ENCODE measurements at regions not wholly inside any gene's neighbourhood (a gene's known extent, or its start where the extent isn't known, plus 50 kb on each side); places are given as distances from the start of the nearest gene placed in this dataset.

DNA sequence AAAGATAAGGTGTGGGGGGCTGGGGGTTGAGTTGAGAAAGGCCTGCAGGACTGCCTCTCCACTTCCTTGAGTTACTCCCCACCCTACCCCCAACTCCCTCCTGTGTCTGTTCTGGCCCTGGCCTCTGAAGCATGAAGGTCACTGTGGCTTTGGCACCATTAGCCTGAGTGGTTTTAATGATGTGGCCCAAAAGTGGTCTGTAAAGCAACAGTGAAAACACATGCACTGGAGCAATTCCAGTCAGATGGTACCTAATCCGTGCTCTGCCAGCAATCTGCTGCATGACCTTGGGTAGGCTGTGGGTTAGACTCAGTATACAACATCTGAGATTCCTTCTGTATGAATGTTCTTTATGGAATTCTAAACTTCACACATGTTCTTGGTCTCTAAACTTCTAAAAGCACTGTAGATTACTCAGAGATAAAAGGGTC is 86.5 kb upstream of the ATP1A1 start:
- Histone ChIP-seq H3K27ac (ENCODE audit: low read length) (no peak overlapping the region), H3K27me3 (replicated peaks in 1 of 2; ENCODE audit: control insufficient read depth in 2 of 2, extremely low read depth in 1 of 2, insufficient read depth in 2 of 2, low read length in 1 of 2) (no peaks in the 10 kb centered on the region), H3K9me3 (no peaks in the 10 kb centered on the region), H3K36me3 (ENCODE audit: control insufficient read depth in 2 of 2, extremely low read depth in 1 of 2, insufficient read depth in 1 of 2, low read length in 1 of 2) (no peaks in the 10 kb centered on the region), H3K4me1 (ENCODE audit: control insufficient read depth in 1 of 2, extremely low read depth in 1 of 2, insufficient read depth in 2 of 2, low read length in 2 of 2) (no peaks in the 10 kb centered on the region), H3K4me3 (ENCODE audit: control insufficient read depth in 1 of 2, extremely low read depth in 1 of 2, low read length in 1 of 2) (no peak overlapping the region)
- Mint-ChIP-seq H3K36me3 (no peaks in the 10 kb centered on the region), H3K27me3 (no peaks in the 10 kb centered on the region), H3K4me3 (no peak overlapping the region), H3K4me1 (peaks cover 3 to 11% (median 11%) of the 10 kb centered on the region in 3 donors), H3K27ac (no peak overlapping the region), H3K9me3 (peaks cover 0 to 6% (median 0%) of the 10 kb centered on the region in 3 donors)
- DNase-seq = no peak
- WGBS (ENCODE audit: insufficient coverage) = no CpG with 5 or more reads among the region's 1 CpG
- no peak for ATAC-seq (replicated peaks in 1 of 4)
- POLR2A ChIA-PET = no interaction called here
- CTCF ChIA-PET = no interaction called here

DNA sequence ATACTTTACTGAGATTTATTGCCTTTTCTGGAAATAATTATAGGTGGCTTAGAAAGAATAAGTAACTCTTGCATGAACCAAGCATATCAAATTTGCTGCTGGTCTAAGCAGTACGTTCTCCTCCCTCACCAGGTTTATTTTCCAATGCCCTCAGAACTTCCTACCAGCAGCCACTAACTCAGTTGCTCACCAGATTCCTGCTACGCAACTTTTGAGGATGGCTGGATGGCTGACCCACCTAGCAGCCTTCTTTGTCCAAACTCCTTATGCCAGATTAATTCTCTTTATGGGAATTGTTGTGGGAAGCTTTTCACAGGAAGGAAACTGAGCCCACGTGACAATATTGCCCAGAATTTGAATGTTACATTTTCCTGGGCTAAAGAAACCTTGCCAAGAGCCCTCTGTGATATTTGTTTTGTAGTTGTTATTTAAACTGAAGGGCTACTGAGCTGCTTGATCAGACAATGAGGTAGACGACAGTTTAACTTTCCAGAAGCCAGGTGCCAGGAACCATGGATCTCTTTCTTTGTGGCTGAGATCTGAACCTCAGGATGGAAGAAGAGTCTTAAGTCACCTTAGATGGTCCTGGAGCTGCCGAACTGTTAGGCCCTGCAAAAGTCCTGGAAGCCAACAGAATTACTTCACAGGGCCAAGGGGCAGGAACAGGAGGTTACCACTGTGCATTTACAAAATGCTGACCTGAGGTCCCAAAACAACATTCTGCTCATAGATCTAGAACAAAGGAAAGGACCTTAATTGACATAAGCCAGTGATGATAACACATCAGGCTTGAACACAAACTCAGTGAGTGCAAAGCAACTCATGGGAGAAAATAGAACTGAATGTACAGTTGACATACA is 85.5 kb upstream of the ATP1A1 start:
- Mint-ChIP-seq H3K4me3 (no peak overlapping the region), H3K4me1 (peaks cover 3 to 11% (median 11%) of the 10 kb centered on the region in 3 donors), H3K9me3 (no peaks in the 10 kb centered on the region), H3K36me3 (no peaks in the 10 kb centered on the region), H3K27me3 (no peaks in the 10 kb centered on the region), H3K27ac (no peak overlapping the region)
- DNase-seq = no peak
- POLR2A ChIA-PET = no interaction called here
- no peak overlapping the region for H3K4me3 ChIP-seq (ENCODE audit: control insufficient read depth in 1 of 2, extremely low read depth in 1 of 2, low read length in 1 of 2)
- H3K27me3 ChIP-seq (replicated peaks in 1 of 2; ENCODE audit: control insufficient read depth in 2 of 2, extremely low read depth in 1 of 2, insufficient read depth in 2 of 2, low read length in 1 of 2) = no peaks in the 10 kb centered on the region
- WGBS (ENCODE audit: insufficient coverage) = 100% methylated on average over 3 of the region's 5 CpGs
- no peak overlapping the region for H3K27ac ChIP-seq (ENCODE audit: low read length)
- no peaks in the 10 kb centered on the region for H3K36me3 ChIP-seq (ENCODE audit: control insufficient read depth in 2 of 2, extremely low read depth in 1 of 2, insufficient read depth in 1 of 2, low read length in 1 of 2)
- H3K4me1 ChIP-seq (ENCODE audit: control insufficient read depth in 1 of 2, extremely low read depth in 1 of 2, insufficient read depth in 2 of 2, low read length in 2 of 2) = no peaks in the 10 kb centered on the region
- no peak for ATAC-seq (replicated peaks in 1 of 4)
- CTCF ChIA-PET = no interaction called here
- H3K9me3 ChIP-seq = no peaks in the 10 kb centered on the region

DNA sequence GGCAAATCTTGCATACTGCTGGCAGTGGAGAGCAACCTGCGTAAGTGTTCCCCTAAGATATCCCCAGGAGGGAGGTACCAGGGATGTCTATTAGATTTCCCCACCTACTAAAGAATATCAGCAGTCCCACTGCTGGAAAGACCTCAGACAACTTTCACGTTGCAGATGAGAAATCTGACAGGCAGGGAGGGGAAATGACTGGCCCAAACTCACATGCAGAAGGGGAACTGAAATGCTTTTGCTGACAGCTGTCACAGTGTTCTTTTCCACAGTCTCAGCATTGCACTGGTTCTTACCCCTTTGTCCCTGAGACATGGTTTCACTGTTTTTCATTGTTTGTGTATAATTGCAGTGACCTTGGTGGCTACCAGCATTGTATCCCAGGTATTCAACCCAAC is 84.8 kb upstream of the ATP1A1 start:
- Mint-ChIP-seq H3K9me3 (no peaks in the 10 kb centered on the region), H3K4me3 (no peak overlapping the region), H3K4me1 (peaks cover 3 to 11% (median 11%) of the 10 kb centered on the region in 3 donors)

DNA sequence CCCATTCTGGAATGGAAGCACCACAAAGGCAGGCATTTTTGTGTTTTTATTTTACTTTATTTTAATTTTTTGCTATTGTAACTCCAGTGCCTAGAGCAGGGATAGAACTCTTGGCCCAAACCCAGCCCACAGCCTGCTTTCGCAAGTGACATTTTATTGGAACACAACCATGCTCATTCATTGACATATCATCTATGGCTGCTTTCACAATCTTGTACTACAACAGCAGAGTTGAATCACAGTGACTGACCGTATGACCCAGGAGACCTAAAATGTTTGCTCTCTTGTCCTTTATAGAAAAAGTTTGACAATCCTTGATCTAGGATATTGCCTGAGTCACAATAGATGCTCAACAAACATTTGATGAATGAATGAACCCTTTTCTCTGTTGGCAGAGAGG is 83.9 kb upstream of the ATP1A1 start:
- Histone ChIP-seq H3K4me1 (ENCODE audit: control insufficient read depth in 1 of 2, extremely low read depth in 1 of 2, insufficient read depth in 2 of 2, low read length in 2 of 2) (no peaks in the 10 kb centered on the region), H3K36me3 (ENCODE audit: control insufficient read depth in 2 of 2, extremely low read depth in 1 of 2, insufficient read depth in 1 of 2, low read length in 1 of 2) (no peaks in the 10 kb centered on the region), H3K4me3 (ENCODE audit: control insufficient read depth in 1 of 2, extremely low read depth in 1 of 2, low read length in 1 of 2) (no peak overlapping the region), H3K9me3 (no peaks in the 10 kb centered on the region), H3K27ac (ENCODE audit: low read length) (no peak overlapping the region), H3K27me3 (replicated peaks in 1 of 2; ENCODE audit: control insufficient read depth in 2 of 2, extremely low read depth in 1 of 2, insufficient read depth in 2 of 2, low read length in 1 of 2) (no peaks in the 10 kb centered on the region)
- no peaks in the 10 kb centered on the region for H3K9me3 Mint-ChIP-seq
- no peak overlapping the region for H3K27ac Mint-ChIP-seq
- ChIA-PET POLR2A (no interaction called here), CTCF (interaction anchor here in 1 of 2 donors (0.9 kb wide), 1 partner anchor 139 kb away, joined by 3 read pairs; no protein-coding TSS in a partner anchor)
- H3K27me3 Mint-ChIP-seq = no peaks in the 10 kb centered on the region
- no peak for ATAC-seq (replicated peaks in 1 of 4)
- 92% methylated on average over 2 of the region's 2 CpGs for WGBS (ENCODE audit: insufficient coverage)
- H3K4me3 Mint-ChIP-seq = no peak overlapping the region
- no peak for DNase-seq
- H3K4me1 Mint-ChIP-seq = peaks cover 3 to 14% (median 11%) of the 10 kb centered on the region in 3 donors
- H3K36me3 Mint-ChIP-seq = no peaks in the 10 kb centered on the region

More for the DNA sequence above, 84.8 kb upstream of the ATP1A1 start:
- no peaks in the 10 kb centered on the region for H3K36me3 Mint-ChIP-seq
- no peak overlapping the region for H3K4me3 ChIP-seq (ENCODE audit: control insufficient read depth in 1 of 2, extremely low read depth in 1 of 2, low read length in 1 of 2)
- H3K4me1 ChIP-seq (ENCODE audit: control insufficient read depth in 1 of 2, extremely low read depth in 1 of 2, insufficient read depth in 2 of 2, low read length in 2 of 2) = no peaks in the 10 kb centered on the region
- ATAC-seq (replicated peaks in 1 of 4) = no peak
- H3K27me3 Mint-ChIP-seq = no peaks in the 10 kb centered on the region
- no peaks in the 10 kb centered on the region for H3K27me3 ChIP-seq (replicated peaks in 1 of 2; ENCODE audit: control insufficient read depth in 2 of 2, extremely low read depth in 1 of 2, insufficient read depth in 2 of 2, low read length in 1 of 2)
- H3K9me3 ChIP-seq = no peaks in the 10 kb centered on the region
- peak overlapping the region in 1 of 2 donors; percentile 0 for H3K27ac Mint-ChIP-seq
- ChIA-PET POLR2A (no interaction called here), CTCF (no interaction called here)
- whole genome bisulfite sequencing (ENCODE audit: insufficient coverage) = no CpG with 5 or more reads among the region's 2 CpGs
- DNase-seq = no peak
- H3K27ac ChIP-seq (ENCODE audit: low read length) = no peak overlapping the region
- no peaks in the 10 kb centered on the region for H3K36me3 ChIP-seq (ENCODE audit: control insufficient read depth in 2 of 2, extremely low read depth in 1 of 2, insufficient read depth in 1 of 2, low read length in 1 of 2)

DNA sequence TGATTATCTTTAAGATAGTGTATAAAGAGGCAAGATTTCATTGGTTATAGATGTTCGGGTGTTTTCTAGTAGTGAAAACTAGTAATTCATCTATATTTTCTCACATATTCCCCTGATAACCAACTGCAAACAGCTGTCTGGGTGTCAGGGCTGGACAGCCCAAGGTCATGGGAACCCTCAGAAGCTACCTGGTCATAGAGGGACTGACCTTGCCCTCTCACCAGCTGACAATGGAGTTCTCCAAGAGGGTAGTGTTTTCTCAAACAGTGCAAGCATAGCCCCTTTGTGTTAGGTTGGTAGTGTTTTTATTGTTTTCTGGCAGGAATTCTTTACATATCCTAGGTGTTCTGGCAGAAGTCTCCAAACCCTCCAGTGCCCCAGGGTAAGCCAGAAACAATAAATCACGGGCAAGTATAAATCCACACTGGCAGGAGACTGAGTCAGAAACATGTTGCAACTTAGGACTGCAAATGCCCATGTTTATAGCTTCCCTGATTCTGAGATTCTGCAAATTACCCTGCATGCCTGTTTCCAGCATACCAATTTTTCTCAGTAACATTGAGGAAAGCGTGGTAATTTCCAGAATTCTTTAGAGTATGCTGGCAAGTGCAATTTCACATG is 82.8 kb upstream of the ATP1A1 start:
- Histone ChIP-seq H3K36me3 (ENCODE audit: control insufficient read depth in 2 of 2, extremely low read depth in 1 of 2, insufficient read depth in 1 of 2, low read length in 1 of 2) (no peaks in the 10 kb centered on the region), H3K27me3 (replicated peaks in 1 of 2; ENCODE audit: control insufficient read depth in 2 of 2, extremely low read depth in 1 of 2, insufficient read depth in 2 of 2, low read length in 1 of 2) (no peaks in the 10 kb centered on the region), H3K9me3 (no peaks in the 10 kb centered on the region), H3K27ac (ENCODE audit: low read length) (no peak overlapping the region), H3K4me3 (ENCODE audit: control insufficient read depth in 1 of 2, extremely low read depth in 1 of 2, low read length in 1 of 2) (no peak overlapping the region), H3K4me1 (ENCODE audit: control insufficient read depth in 1 of 2, extremely low read depth in 1 of 2, insufficient read depth in 2 of 2, low read length in 2 of 2) (no peaks in the 10 kb centered on the region)
- ChIA-PET CTCF (interaction anchor here in 1 of 2 donors (0.9 kb wide), 1 partner anchor 140 kb away, joined by 3 read pairs; no protein-coding TSS in a partner anchor), POLR2A (no interaction called here)
- no peak overlapping the region for H3K27ac Mint-ChIP-seq
- ATAC-seq (replicated peaks in 1 of 4) (no peak), DNase-seq (no peak)
- H3K9me3 Mint-ChIP-seq = no peaks in the 10 kb centered on the region
- H3K36me3 Mint-ChIP-seq = no peaks in the 10 kb centered on the region
- 68% methylated on average over 2 of the region's 3 CpGs for WGBS (ENCODE audit: insufficient coverage)
- H3K4me1 Mint-ChIP-seq = peaks cover 3 to 16% (median 11%) of the 10 kb centered on the region in 3 donors
- H3K27me3 Mint-ChIP-seq = no peaks in the 10 kb centered on the region
- H3K4me3 Mint-ChIP-seq = no peak overlapping the region

DNA sequence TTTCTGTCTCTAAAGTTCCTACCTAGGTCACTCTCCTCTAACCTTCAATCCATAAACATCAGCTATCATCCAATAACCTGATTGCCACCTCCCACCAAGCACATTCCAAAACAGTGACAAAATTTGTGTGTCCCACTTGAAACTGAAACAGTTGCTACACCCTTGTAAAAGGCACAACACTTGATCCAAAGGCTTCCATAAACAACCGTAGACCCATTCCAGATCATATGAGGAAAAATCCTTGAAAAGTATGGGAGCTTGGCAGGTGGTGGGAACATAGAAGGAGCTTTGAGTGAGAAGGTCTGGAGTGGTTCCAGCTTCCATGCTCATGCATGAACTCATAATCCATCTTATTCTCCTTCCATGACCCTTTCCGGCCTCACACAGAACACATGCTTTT is 82.0 kb upstream of the ATP1A1 start:
- WGBS (ENCODE audit: insufficient coverage) = no CpG with 5 or more reads among the region's 2 CpGs
- Mint-ChIP-seq H3K9me3 (no peaks in the 10 kb centered on the region), H3K4me3 (no peak overlapping the region), H3K36me3 (no peaks in the 10 kb centered on the region), H3K27me3 (no peaks in the 10 kb centered on the region), H3K4me1 (peaks cover 3 to 11% (median 10%) of the 10 kb centered on the region in 3 donors), H3K27ac (no peak overlapping the region)
- H3K27me3 ChIP-seq (replicated peaks in 1 of 2; ENCODE audit: control insufficient read depth in 2 of 2, extremely low read depth in 1 of 2, insufficient read depth in 2 of 2, low read length in 1 of 2) = no peaks in the 10 kb centered on the region
- no peak overlapping the region for H3K27ac ChIP-seq (ENCODE audit: low read length)
- no peak overlapping the region for H3K4me3 ChIP-seq (ENCODE audit: control insufficient read depth in 1 of 2, extremely low read depth in 1 of 2, low read length in 1 of 2)
- CTCF ChIA-PET = no interaction called here
- ATAC-seq (replicated peaks in 1 of 4) (no peak), DNase-seq (no peak)
- no peaks in the 10 kb centered on the region for H3K9me3 ChIP-seq
- POLR2A ChIA-PET = no interaction called here
- H3K4me1 ChIP-seq (ENCODE audit: control insufficient read depth in 1 of 2, extremely low read depth in 1 of 2, insufficient read depth in 2 of 2, low read length in 2 of 2) = no peaks in the 10 kb centered on the region
- H3K36me3 ChIP-seq (ENCODE audit: control insufficient read depth in 2 of 2, extremely low read depth in 1 of 2, insufficient read depth in 1 of 2, low read length in 1 of 2) = no peaks in the 10 kb centered on the region
